ENCODE measurements at regions not wholly inside any gene's neighbourhood (a gene's known extent, or its start where the extent isn't known, plus 50 kb on each side); places are given as distances from the start of the nearest gene placed in this dataset.
"Not testable (repeated sequence)": the region's sequence is repeated elsewhere in the genome, so short reads cannot be mapped to it uniquely, and the experiment has no call there.

- DNase-seq = no peak
Observed at GRCh38 chr18:40208958-40209357, 1746.1 kb upstream of the PIK3C3 start.

- DNase-seq = no peak
Observed at GRCh38 chr18:40197711-40198110, 1757.3 kb upstream of the PIK3C3 start.

- no peak for DNase-seq
Observed at GRCh38 chr18:40186677-40187076, 1768.4 kb upstream of the PIK3C3 start.

- DNase-seq = no peak
Observed at GRCh38 chr18:40179729-40180461, 1775.1 kb upstream of the PIK3C3 start.

- no peak for DNase-seq
Observed at GRCh38 chr18:40168026-40168425, 1787.0 kb upstream of the PIK3C3 start.

GRCh38 chr18:40163254-40163653, 1791.8 kb upstream of the PIK3C3 start:
- DNase-seq = no peak

GRCh38 chr18:40160361-40160760, 1794.7 kb upstream of the PIK3C3 start:
- DNase-seq = no peak

GRCh38 chr18:40159141-40160017, 1795.7 kb upstream of the PIK3C3 start:
- DNase-seq = no peak

GRCh38 chr18:40157120-40157519, 1797.9 kb upstream of the PIK3C3 start:
- no peak for DNase-seq

- DNase-seq = no peak
Observed at GRCh38 chr18:40152859-40153258, 1802.2 kb upstream of the PIK3C3 start.

- no peak for DNase-seq
Observed at GRCh38 chr18:40148960-40149359, 1806.1 kb upstream of the PIK3C3 start.

GRCh38 chr18:40133253-40133652, 1821.8 kb upstream of the PIK3C3 start:
- DNase-seq = no peak

GRCh38 chr18:40132438-40132837, 1822.6 kb upstream of the PIK3C3 start:
- not testable (repeated sequence) for DNase-seq

GRCh38 chr18:40124107-40124506, 1830.9 kb upstream of the PIK3C3 start:
- no peak for DNase-seq

GRCh38 chr18:40120796-40121391, 1834.1 kb upstream of the PIK3C3 start:
- no peak for DNase-seq

GRCh38 chr18:40120356-40120755, 1834.7 kb upstream of the PIK3C3 start:
- DNase-seq = no peak

- not testable (repeated sequence) for DNase-seq
Observed at GRCh38 chr18:40119581-40119980, 1835.5 kb upstream of the PIK3C3 start.

GRCh38 chr18:40110455-40110854, 1844.6 kb upstream of the PIK3C3 start:
- no peak for DNase-seq

- DNase-seq = no peak
Observed at GRCh38 chr18:40109252-40110049, 1845.6 kb upstream of the PIK3C3 start.

GRCh38 chr18:40108596-40108995, 1846.4 kb upstream of the PIK3C3 start:
- no peak for DNase-seq

- DNase-seq = no peak
Observed at GRCh38 chr18:40102903-40103302, 1852.1 kb upstream of the PIK3C3 start.

GRCh38 chr18:40099641-40100040, 1855.4 kb upstream of the PIK3C3 start:
- no peak for DNase-seq

GRCh38 chr18:40096675-40097074, 1858.4 kb upstream of the PIK3C3 start:
- no peak for DNase-seq
